IMR-90 (cell line): ENCODE measurements at regions not wholly inside any gene's neighbourhood (a gene's known extent, or its start where the extent isn't known, plus 50 kb on each side); places are given as distances from the start of the nearest gene placed in this dataset.

Experiments
- ATAC-seq: fragments of 200-7000 bp; cut with Tn5 transposase; 2 replicates; pipeline ENCODE4 v1.9.1; 2020; ENCODE audit warnings: low read depth, mild to moderate bottlenecking, moderate library complexity
- BruUV-seq: library from RNA; stranded (reverse); fragments of 400-500 nt; replicated peaks from 2 replicates; lab custom pipeline; 2021; lab: Mats Ljungman, UMichigan
- CTCF ChIA-PET: fragments of 300-600 bp; formaldehyde crosslinking; extraction: SDS; loops from one replicate; lab custom pipeline; 2021; ENCODE audit warnings: antibody characterized with exemption; lab: Yijun Ruan, JAX
- POLR2A ChIA-PET: fragments of 300-600 bp; sonication (Branson Sonifier 250); formaldehyde crosslinking; loops from one replicate; lab custom pipeline; 2022; ENCODE audit warnings: antibody characterized with exemption; ENCODE audit not compliant: unreplicated experiment; lab: Charles Lee
- DNase-seq: peaks from one replicate; pipeline ENCODE4 v3.0.0; 2013
- H2AFZ ChIP-seq: replicated peaks from 2 replicates; pipeline ENCODE3; 2013; ENCODE audit warnings: low read length, mild to moderate bottlenecking; ENCODE audit not compliant: poor library complexity
- H2AK5ac ChIP-seq: 2 replicates; pipeline ENCODE4 v1.6.1; 2013; ENCODE audit warnings: low read depth, low read length, inconsistent platforms
- H2AK9ac ChIP-seq: replicated peaks from 2 replicates; pipeline ENCODE3; 2013; ENCODE audit warnings: mild to moderate bottlenecking, low read depth, low read length, moderate library complexity; ENCODE audit not compliant: poor library complexity
- H2BK120ac ChIP-seq: 2 replicates; pipeline ENCODE4 v1.6.1; 2013; ENCODE audit warnings: low read depth, low read length, inconsistent platforms
- H2BK15ac ChIP-seq: 3 replicates; pipeline ENCODE4 v1.6.1; 2013; ENCODE audit warnings: low read depth, low read length, inconsistent platforms
- H2BK20ac ChIP-seq: 2 replicates; pipeline ENCODE4 v1.6.1; 2013; ENCODE audit warnings: low read depth, mild to moderate bottlenecking, inconsistent platforms, low read length, moderate library complexity
- H2BK5ac ChIP-seq: 2 replicates; pipeline ENCODE4 v1.6.1; 2013; ENCODE audit warnings: mild to moderate bottlenecking, low read depth, low read length, inconsistent platforms; ENCODE audit not compliant: poor library complexity, severe bottlenecking
- H3K14ac ChIP-seq: replicated peaks from 2 replicates; pipeline ENCODE4 v1.6.1; 2013; ENCODE audit warnings: low read depth, low read length, inconsistent platforms
- H3K18ac ChIP-seq: 2 replicates; pipeline ENCODE4 v1.6.1; 2013; ENCODE audit warnings: low read depth, low read length, control low read depth
- H3K23ac ChIP-seq: 2 replicates; pipeline ENCODE4 v1.6.1; 2013; ENCODE audit warnings: low read depth, low read length, inconsistent platforms
- H3K27ac ChIP-seq: 2 replicates; pipeline ENCODE4 v1.5.1; 2013; ENCODE audit warnings: mild to moderate bottlenecking, control low read depth, low read length; ENCODE audit not compliant: insufficient read depth
- H3K27me3 ChIP-seq: 2 replicates; pipeline ENCODE4 v1.6.1; 2013; ENCODE audit warnings: low read length; ENCODE audit not compliant: control insufficient read depth, insufficient read depth
- H3K36me3 ChIP-seq: 2 replicates; pipeline ENCODE4 v1.6.1; 2013; ENCODE audit warnings: low read length, mixed read lengths; ENCODE audit not compliant: control insufficient read depth, insufficient read depth
- H3K4ac ChIP-seq: 2 replicates; pipeline ENCODE4 v1.6.1; 2013; ENCODE audit warnings: low read depth, low read length, inconsistent platforms
- H3K4me1 ChIP-seq: 2 replicates; pipeline ENCODE4 v1.6.1; 2013; ENCODE audit warnings: low read length, mixed read lengths; ENCODE audit not compliant: control insufficient read depth, insufficient read depth
- H3K4me2 ChIP-seq: 2 replicates; pipeline ENCODE4 v1.6.1; 2013; ENCODE audit warnings: low read depth, mild to moderate bottlenecking, control low read depth, low read length, moderate library complexity
- H3K4me3 ChIP-seq: 2 replicates; pipeline ENCODE4 v1.5.1; 2013; ENCODE audit warnings: low read depth, mild to moderate bottlenecking, control low read depth, low read length, moderate library complexity; ENCODE audit not compliant: insufficient read depth
- H3K56ac ChIP-seq: 2 replicates; pipeline ENCODE4 v1.6.1; 2013; ENCODE audit warnings: low read length, inconsistent platforms; ENCODE audit not compliant: insufficient read depth; ENCODE audit errors: extremely low read depth
- H3K79me1 ChIP-seq, 2 experiments: 2 replicates each; pipeline ENCODE4 v1.6.1; 2013; ENCODE audit warnings: low read length in 2 of 2, inconsistent platforms in 1 of 2, low read depth in 1 of 2
- H3K9ac ChIP-seq: 2 replicates; pipeline ENCODE4 v1.6.1; 2013; ENCODE audit warnings: low read depth, low read length, control low read depth
- H3K9me1 ChIP-seq: 2 replicates; pipeline ENCODE4 v1.6.1; 2013; ENCODE audit warnings: low read length, inconsistent platforms; ENCODE audit not compliant: insufficient read depth
- H3K9me3 ChIP-seq: 2 replicates; pipeline ENCODE4 v1.6.1; 2013; ENCODE audit warnings: low read length; ENCODE audit not compliant: control insufficient read depth, insufficient read depth
- H4K20me1 ChIP-seq: 2 replicates; pipeline ENCODE4 v1.6.1; 2013; ENCODE audit warnings: low read length, inconsistent platforms; ENCODE audit not compliant: insufficient read depth
- H4K5ac ChIP-seq: 2 replicates; pipeline ENCODE4 v1.6.1; 2013; ENCODE audit warnings: mild to moderate bottlenecking, low read depth, low read length, control low read depth
- H4K8ac ChIP-seq, 2 experiments: 2 replicates each; pipeline ENCODE4 v1.6.1; 2013; ENCODE audit warnings: low read depth in 2 of 2, low read length in 2 of 2, control low read depth in 1 of 2, inconsistent platforms in 1 of 2
- H4K91ac ChIP-seq: 2 replicates; pipeline ENCODE4 v1.6.1; 2013; ENCODE audit warnings: low read depth, low read length, inconsistent platforms; ENCODE audit not compliant: insufficient read depth
- CHD1 ChIP-seq: IDR thresholded peaks from 2 replicates; pipeline ENCODE4 v1.6.1; 2012; ENCODE audit warnings: low read depth, low read length, improper control_type of control experiment
- RAD21 ChIP-seq: IDR thresholded peaks from 2 replicates; pipeline ENCODE4 v1.6.1; 2012; ENCODE audit warnings: low read length, improper control_type of control experiment
- WGBS, 2 experiments: methylation state at CpG; one replicate each; pipeline versions ENCODE4 v1.1.5 to v1.1.7; 2013; ENCODE audit warnings: missing lambda C conversion rate in 2 of 2; ENCODE audit not compliant: insufficient read length in 1 of 2; ENCODE audit errors: extremely low coverage in 2 of 2; 5-methylcytosine and 5-hydroxymethylcytosine counted together
- dilution Hi-C: fragments of 300-500 bp; cut with HindIII; formaldehyde crosslinking; loops from one replicate; pipeline ENCODE4 v1.14.3; 2018; ENCODE audit warnings: low sequenced_read_pairs; ENCODE audit not compliant: unreplicated experiment
- in situ Hi-C: fragments of 300-500 bp; cut with MboI; formaldehyde crosslinking; loops from 3 replicates; pipeline ENCODE4 v1.14.3; 2019; ENCODE audit warnings: low sequenced_read_pairs, inconsistent platforms, mixed read lengths
- intact Hi-C: fragments of 100-400 bp; cut with micrococcal nuclease; formaldehyde crosslinking; loops from 2 replicates; pipeline ENCODE4 v1.10.0; 2022

DNA sequence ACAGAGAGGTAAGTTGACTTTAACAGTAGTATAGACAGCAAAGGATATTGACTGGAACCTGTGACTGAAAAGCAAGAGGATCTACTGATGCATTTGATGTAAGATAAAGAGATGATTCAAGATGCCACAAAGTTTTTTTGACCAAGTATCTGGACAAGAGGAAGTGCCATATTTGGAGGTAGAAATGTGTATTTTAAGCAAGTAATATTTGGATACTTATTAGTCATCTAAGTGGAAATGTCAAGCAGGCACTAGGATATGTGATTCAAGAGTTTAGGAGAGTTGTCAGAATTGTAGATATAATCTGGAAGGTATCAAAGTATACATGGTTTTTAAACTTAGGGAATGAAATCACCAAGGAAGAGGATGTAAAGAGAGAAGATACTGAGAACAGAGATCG is 686.1 kb upstream of the CHD1 start:
- no peak overlapping the region for H2AK9ac ChIP-seq
- no peak overlapping the region for H2BK120ac ChIP-seq
- DNase-seq: no peak
- dilution Hi-C loops: no loop called here
- TF ChIP-seq CHD1 (no peak), RAD21 (no peak)
- no peak overlapping the region for H3K4me2 ChIP-seq
- ChIA-PET CTCF (no interaction called here), POLR2A (no interaction called here)
- in situ Hi-C loops: no loop called here
- H2BK15ac ChIP-seq: no peak overlapping the region
- H2AK5ac ChIP-seq: no peak overlapping the region
- no peaks in the 10 kb centered on the region; the same call in 1 of the 2 replicates for H3K9me3 ChIP-seq
- H3K14ac ChIP-seq: no peak overlapping the region
- H3K9ac ChIP-seq: no peak overlapping the region
- no peak overlapping the region for H3K56ac ChIP-seq
- H3K18ac ChIP-seq: no peak overlapping the region
- no TSS peak for BruUV-seq
- intact Hi-C loops: no loop called here
- no peak overlapping the region for H3K4ac ChIP-seq
- H2BK5ac ChIP-seq: no peak overlapping the region
- no peak overlapping the region for H3K27ac ChIP-seq
- no CpG with 5 or more reads among the region's 1 CpG for WGBS, 2 experiments
- no peaks in the 10 kb centered on the region for H4K20me1 ChIP-seq
- no peaks in the 10 kb centered on the region for H3K9me1 ChIP-seq
- H3K27me3 ChIP-seq: no peaks in the 10 kb centered on the region
- no peak for ATAC-seq
- no peak overlapping the region for H4K91ac ChIP-seq
- no peak overlapping the region for H4K8ac ChIP-seq
- H2BK20ac ChIP-seq: no peak overlapping the region
- no peaks in the 10 kb centered on the region for H3K36me3 ChIP-seq
- no peak overlapping the region for H2AFZ ChIP-seq
- no peaks in the 10 kb centered on the region for H3K4me1 ChIP-seq
- H4K5ac ChIP-seq: no peak overlapping the region
- H3K23ac ChIP-seq: no peak overlapping the region
- no peak overlapping the region for H3K4me3 ChIP-seq
- no peaks in the 10 kb centered on the region for H3K79me1 ChIP-seq
